ENCODE measurements at regions not wholly inside any gene's neighbourhood (a gene's known extent, or its start where the extent isn't known, plus 50 kb on each side); places are given as distances from the start of the nearest gene placed in this dataset.

- H3K27ac ChIP-seq (ENCODE audit: insufficient read depth, low read depth, low read length): no peak overlapping the region
- no peaks in the 10 kb centered on the region for H4K20me1 ChIP-seq (replicated peaks; ENCODE audit: control insufficient read depth, extremely low read depth, insufficient read depth, low read length)
- no peaks in the 10 kb centered on the region for H3K9me3 ChIP-seq (replicated peaks; ENCODE audit: control insufficient read depth, insufficient read depth, low read length)
- no peak for FAIRE-seq
- no peak overlapping the region for H3K4me3 ChIP-seq (replicated peaks in 1 of 3; ENCODE audit: insufficient read depth in 1 of 3, low read depth in 1 of 3, low read length in 3 of 3)
- DNase-seq (ENCODE audit: low read depth, low spot score): no peak
- H2AFZ ChIP-seq (ENCODE audit: low read depth, low read length): no peak overlapping the region
- TF ChIP-seq FOS (IDR thresholded peaks at IDR 0.05; ENCODE audit: borderline replicate concordance, insufficient read depth, low read length) (no peak), CTCF (IDR thresholded peaks at IDR 0.05; ENCODE audit: extremely low read depth in 1 of 2, insufficient read depth in 1 of 2, low read depth in 1 of 2, low read length in 2 of 2) (no peak), POLR2AphosphoS5 (IDR thresholded peaks at IDR 0.05; ENCODE audit: insufficient read depth, low read depth, low read length) (no peak), GATA2 (IDR thresholded peaks at IDR 0.05; ENCODE audit: insufficient read depth, insufficient read length, low read depth, low read length) (no peak), MYC (IDR thresholded peaks at IDR 0.05; ENCODE audit: low read depth, low read length) (no peak), JUN (IDR thresholded peaks at IDR 0.05; ENCODE audit: borderline replicate concordance, insufficient read depth, insufficient read length, low read depth) (no peak), POLR2A (IDR thresholded peaks at IDR 0.05; ENCODE audit: low read depth, low read length) (no peak), MAX (IDR thresholded peaks at IDR 0.05; ENCODE audit: insufficient read depth, insufficient read length) (no peak), EZH2 (IDR thresholded peaks at IDR 0.05; ENCODE audit: borderline replicate concordance, low read depth, low read length, severe bottlenecking) (no peak)
- no peak overlapping the region for H3K4me2 ChIP-seq (ENCODE audit: insufficient read depth, low read length)
- dilution Hi-C loops (cut with MboI; ENCODE audit: extremely low pct_ligation_motif_present, low sequenced_read_pairs) (no loop called here), intact Hi-C loops (cut with micrococcal nuclease) (no loop called here)
- no peaks in the 10 kb centered on the region for H3K79me2 ChIP-seq (ENCODE audit: control insufficient read depth, insufficient read depth, low read length)
- no peaks in the 10 kb centered on the region for H3K27me3 ChIP-seq (ENCODE audit: control insufficient read depth in 2 of 2, insufficient read depth in 2 of 2, low read length in 2 of 2)
- H3K36me3 ChIP-seq (ENCODE audit: control insufficient read depth in 2 of 2, extremely low read depth in 1 of 2, insufficient read depth in 2 of 2, low read length in 2 of 2): no peaks in the 10 kb centered on the region
- no peaks in the 10 kb centered on the region for H3K9me1 ChIP-seq (replicated peaks; ENCODE audit: control insufficient read depth, extremely low read depth, insufficient read depth, low read length)
- POLR2A ChIA-PET: no interaction called here
- CTCF ChIA-PET: no interaction called here
- BruUV-seq (replicated peaks): no TSS peak
- no peaks in the 10 kb centered on the region for H3K4me1 ChIP-seq (ENCODE audit: control insufficient read depth, extremely low read depth, insufficient read depth, low read length)
- H3K9ac ChIP-seq (replicated peaks; ENCODE audit: extremely low read depth, insufficient read depth, low read length): no peak overlapping the region
Measured at GRCh38 chr5:163205645-163206044, 231.8 kb upstream of the CCNG1 start.

All from endothelial cell of umbilical vein (primary cell).